Limb (tissue), 2 donors: ENCODE measurements at regions not wholly inside any gene's neighbourhood (a gene's known extent, or its start where the extent isn't known, plus 50 kb on each side); places are given as distances from the start of the nearest gene placed in this dataset.
"Not testable (repeated sequence)": the region's sequence is repeated elsewhere in the genome, so short reads cannot be mapped to it uniquely, and the experiment has no call there.

Experiments used
- DNase-seq, 2 donors: peaks; one replicate each; pipeline ENCODE4 v3.0.0-alpha.2; 2016; ENCODE audit errors: extremely low spot score in 2 of 2

GRCh38 chrX:114095789-114096188 lies 488.1 kb upstream of the HTR2C start:
- no peak for DNase-seq

- no peak for DNase-seq
These were observed 496.3 kb upstream of the HTR2C start for GRCh38 chrX:114087543-114087942.

- no peak for DNase-seq
These were observed 506.1 kb upstream of the HTR2C start for GRCh38 chrX:114077773-114078172.

- DNase-seq, result no peak
These were observed 508.7 kb upstream of the HTR2C start for GRCh38 chrX:114075073-114075673.

GRCh38 chrX:114073926-114074325 lies 510.0 kb upstream of the HTR2C start:
- no peak for DNase-seq

GRCh38 chrX:114071412-114071811 lies 512.5 kb upstream of the HTR2C start:
- no peak for DNase-seq

GRCh38 chrX:114065577-114066223 lies 518.2 kb upstream of the HTR2C start:
- DNase-seq, result no peak

GRCh38 chrX:114061226-114061625 lies 522.7 kb upstream of the HTR2C start:
- DNase-seq, result no peak

GRCh38 chrX:114058988-114059418 lies 524.9 kb upstream of the HTR2C start:
- no peak for DNase-seq

GRCh38 chrX:114057422-114057821 lies 526.5 kb upstream of the HTR2C start:
- DNase-seq, result not testable (repeated sequence)

- DNase-seq, result no peak
These were observed 532.1 kb upstream of the HTR2C start for GRCh38 chrX:114051667-114052315.

- no peak for DNase-seq
These were observed 533.6 kb upstream of the HTR2C start for GRCh38 chrX:114050075-114050796.

- no peak for DNase-seq
These were observed 534.8 kb upstream of the HTR2C start for GRCh38 chrX:114049063-114049462.

GRCh38 chrX:114047558-114047957 lies 536.3 kb upstream of the HTR2C start:
- DNase-seq, result no peak

GRCh38 chrX:114046695-114047279 lies 537.1 kb upstream of the HTR2C start:
- no peak for DNase-seq

GRCh38 chrX:114041470-114041869 lies 542.4 kb upstream of the HTR2C start:
- not testable (repeated sequence) for DNase-seq

GRCh38 chrX:114040661-114041269 lies 543.1 kb upstream of the HTR2C start:
- DNase-seq, result not testable (repeated sequence)

GRCh38 chrX:114040111-114040510 lies 543.8 kb upstream of the HTR2C start:
- not testable (repeated sequence) for DNase-seq

GRCh38 chrX:114038358-114038757 lies 545.5 kb upstream of the HTR2C start:
- DNase-seq, result no peak

GRCh38 chrX:114037515-114037914 lies 546.4 kb upstream of the HTR2C start:
- no peak for DNase-seq

GRCh38 chrX:114028907-114029662 lies 554.8 kb upstream of the HTR2C start:
- no peak for DNase-seq
